HepG2 (cell line): ENCODE measurements at regions not wholly inside any gene's neighbourhood (a gene's known extent, or its start where the extent isn't known, plus 50 kb on each side); places are given as distances from the start of the nearest gene placed in this dataset.

Experiments used
- ATAC-seq: fragments of 200-7000 bp; cut with Tn5 transposase; 3 replicates; pipeline ENCODE4 v1.9.1; 2020; ENCODE audit warnings: mild to moderate bottlenecking, moderate library complexity
- BruUV-seq: library from RNA; stranded (reverse); fragments of 400-500 nt; replicated peaks from 2 replicates; lab custom pipeline; 2021; lab: Mats Ljungman, UMichigan
- CTCF ChIA-PET: fragments of 300-600 bp; formaldehyde crosslinking; extraction: SDS; loops from one replicate; lab custom pipeline; 2021; ENCODE audit warnings: low total read pairs, inconsistent platforms, low intra/inter-chr PET ratio; lab: Yijun Ruan, JAX
- POLR2A ChIA-PET: fragments of 350-600 bp; sonication (Branson Sonifier 250); formaldehyde crosslinking; loops from one replicate; lab custom pipeline; 2020; ENCODE audit warnings: antibody characterized with exemption, inconsistent platforms; lab: Yijun Ruan, JAX
- DNase-seq: peaks from one replicate; pipeline ENCODE4 v3.0.0-alpha.2; 2015; ENCODE audit warnings: low spot score
- FAIRE-seq: peaks from 3 replicates; lab custom pipeline; 2011; peaks lifted over from hg19 to GRCh38; lab: Jason Lieb, UNC
- H2AFZ ChIP-seq: one replicate; pipeline ENCODE4 v1.6.1; 2011; ENCODE audit warnings: low read length, inconsistent platforms
- H3K27ac ChIP-seq: fragments of 300-600 bp; 3 replicates; pipeline ENCODE4 v1.8.0; 2011; ENCODE audit warnings: mixed run types, mild to moderate bottlenecking, mixed read lengths, low read length, inconsistent platforms; ENCODE audit not compliant: insufficient read depth; ENCODE audit errors: extremely low read length
- H3K27me3 ChIP-seq, 2 experiments: fragments of 200-600 bp in 1 of 2; 2 replicates in 1 of 2; 3 replicates in 1 of 2; pipeline versions ENCODE4 v1.6.0 to v1.8.0; 2011; ENCODE audit warnings: low read length in 2 of 2, mild to moderate bottlenecking in 2 of 2, moderate library complexity in 2 of 2, inconsistent platforms in 1 of 2; ENCODE audit not compliant: insufficient read depth in 2 of 2, control insufficient read depth in 1 of 2
- H3K36me3 ChIP-seq, 2 experiments: fragments of 200-600 bp in 1 of 2; replicated peaks in 1 of 2; 2 replicates in 1 of 2; 3 replicates in 1 of 2; pipeline versions ENCODE4 v1.5.1 to v1.8.0; 2011; ENCODE audit warnings: low read length in 2 of 2, inconsistent platforms in 1 of 2; ENCODE audit not compliant: insufficient read depth in 2 of 2, control insufficient read depth in 1 of 2
- H3K4me1 ChIP-seq: 2 replicates; pipeline ENCODE4 v1.5.1; 2012; ENCODE audit warnings: low read length, inconsistent platforms; ENCODE audit not compliant: insufficient read depth
- H3K4me2 ChIP-seq: 2 replicates; pipeline ENCODE4 v1.6.0; 2011; ENCODE audit warnings: low read depth, low read length, inconsistent platforms
- H3K4me3 ChIP-seq, 3 experiments: fragments of 200-600 bp in 1 of 3; sonication (generic), shearing (Covaris generic) in 1 of 3; replicated peaks in 1 of 3; 2 replicates each; pipeline ENCODE4 v1.5.1; 2011 to 2016; ENCODE audit warnings: low read length in 3 of 3, inconsistent platforms in 2 of 3, low read depth in 2 of 3, mild to moderate bottlenecking in 2 of 3, control low read depth in 1 of 3, mixed read lengths in 1 of 3; ENCODE audit not compliant: insufficient read depth in 1 of 3
- H3K79me2 ChIP-seq: one replicate; pipeline ENCODE4 v1.6.1; 2011; ENCODE audit warnings: low read length, inconsistent platforms; ENCODE audit not compliant: insufficient read depth
- H3K9ac ChIP-seq: 2 replicates; pipeline ENCODE4 v1.6.0; 2011; ENCODE audit warnings: mild to moderate bottlenecking, low read depth, low read length, inconsistent platforms; ENCODE audit not compliant: insufficient read depth
- H3K9me3 ChIP-seq: 2 replicates; pipeline ENCODE4 v1.5.1; 2012; ENCODE audit warnings: mild to moderate bottlenecking, low read length
- H4K20me1 ChIP-seq: 2 replicates; pipeline ENCODE4 v1.6.0; 2011; ENCODE audit warnings: inconsistent platforms, mild to moderate bottlenecking, low read length, moderate library complexity; ENCODE audit not compliant: insufficient read depth
- GPN1 ChIP-seq: sonication (generic); formaldehyde crosslinking; IDR thresholded peaks from 2 replicates; pipeline ENCODE4 v1.5.1; 2020; ENCODE audit warnings: missing genetic modification reagents, borderline replicate concordance
- JUNB ChIP-seq: sonication (generic); formaldehyde crosslinking; IDR thresholded peaks from 2 replicates; pipeline ENCODE4 v1.8.0; 2022; ENCODE audit warnings: missing genetic modification reagents, mild to moderate bottlenecking, borderline replicate concordance
- MNT ChIP-seq: fragments of 450-650 bp; IDR thresholded peaks from 2 replicates; pipeline ENCODE4 v1.6.1; 2016
- MXD4 ChIP-seq: IDR thresholded peaks from 2 replicates; pipeline ENCODE4 v1.6.1; 2016; ENCODE audit warnings: mild to moderate bottlenecking, missing biosample characterization, missing genetic modification reagents
- NKX3-1 ChIP-seq: sonication (generic); formaldehyde crosslinking; IDR thresholded peaks from 2 replicates; pipeline ENCODE4 v1.5.0; 2020; ENCODE audit warnings: missing genetic modification reagents
- ZNF30 ChIP-seq: sonication (generic); formaldehyde crosslinking; IDR thresholded peaks from 2 replicates; pipeline ENCODE4 v1.5.0; 2020; ENCODE audit warnings: mild to moderate bottlenecking, missing genetic modification reagents
- ZNF512B ChIP-seq: sonication (generic); formaldehyde crosslinking; IDR thresholded peaks from 2 replicates; pipeline ENCODE4 v1.5.1; 2020; ENCODE audit warnings: missing genetic modification reagents, mild to moderate bottlenecking, borderline replicate concordance
- ZNF670 ChIP-seq: sonication (generic); formaldehyde crosslinking; IDR thresholded peaks from 2 replicates; pipeline ENCODE4 v1.8.0; 2022; ENCODE audit warnings: mild to moderate bottlenecking, missing genetic modification reagents, borderline replicate concordance
- ZSCAN9 ChIP-seq: IDR thresholded peaks from 2 replicates; pipeline ENCODE4 v1.6.1; 2016; ENCODE audit warnings: borderline replicate concordance
- WGBS: methylation state at CpG from one replicate; pipeline ENCODE4 v1.1.6; 2017; ENCODE audit warnings: low lambda C conversion rate; 5-methylcytosine and 5-hydroxymethylcytosine counted together
- in situ Hi-C: cut with HindIII; loops from 2 replicates; pipeline ENCODE4 v1.10.0; 2017; ENCODE audit warnings: low pct_unique_long_range_greater_than_20kb; ENCODE audit not compliant: extremely low pct_ligation_motif_present
- intact Hi-C: fragments of 100-400 bp; cut with micrococcal nuclease; formaldehyde crosslinking; loops from one replicate; pipeline ENCODE4 v1.10.0; 2022; ENCODE audit not compliant: unreplicated experiment

DNA sequence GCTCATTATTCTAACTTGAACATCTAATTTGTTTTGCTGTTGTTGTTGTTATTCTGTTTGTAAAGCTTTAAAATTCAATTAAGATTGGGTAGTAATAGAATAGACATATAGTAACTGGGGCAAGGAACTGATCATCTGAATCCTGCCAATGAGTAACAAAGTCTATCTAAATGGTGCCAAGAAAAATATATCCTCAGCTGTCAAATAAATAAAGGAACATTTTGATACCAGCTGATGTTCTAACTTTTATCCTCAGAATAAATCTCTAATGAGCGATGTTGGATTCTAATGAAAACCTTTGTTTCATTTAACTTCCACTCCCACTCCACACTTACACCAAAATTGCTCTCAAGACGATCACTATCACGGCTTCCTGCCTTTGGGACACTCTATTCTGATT lies 210.9 kb downstream of the TINAG start (continued):
- no peak for TF ChIP-seq ZNF512B (CRISPR knock-in tag)
- TF ChIP-seq ZSCAN9 (CRISPR knock-in tag) = no peak
- no peak for TF ChIP-seq NKX3-1 (CRISPR knock-in tag)

DNA sequence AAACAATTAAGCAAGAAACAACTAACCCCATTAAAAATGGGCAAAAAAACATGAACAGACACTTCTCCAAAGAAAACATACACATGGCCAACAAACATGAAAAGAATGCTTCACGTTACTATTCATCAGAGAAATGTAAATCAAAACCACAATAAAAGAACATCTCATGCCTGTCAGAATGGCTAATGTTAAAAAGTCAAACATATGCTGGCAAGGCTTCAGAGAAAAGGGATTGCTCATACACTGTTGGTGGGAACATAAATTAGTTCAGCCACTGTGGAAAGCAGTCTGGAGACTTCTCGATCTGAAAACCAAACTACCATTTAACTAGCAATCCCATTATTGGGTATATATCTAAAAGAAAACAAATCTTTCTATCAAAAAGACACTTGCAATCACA lies 217.5 kb downstream of the TINAG start:
- no peak for TF ChIP-seq MNT
- no peak for TF ChIP-seq ZNF30 (CRISPR knock-in tag)
- no peak for TF ChIP-seq MXD4
- TF ChIP-seq GPN1 (CRISPR knock-in tag) = no peak
- TF ChIP-seq ZNF670 (CRISPR knock-in tag) = no peak
- no peak for TF ChIP-seq JUNB
- Histone ChIP-seq H3K79me2 (no peaks in the 10 kb centered on the region), H3K27ac (no peak overlapping the region), H3K4me1 (no peaks in the 10 kb centered on the region), H3K27me3 (no peaks in the 10 kb centered on the region), H3K4me3 (no peak overlapping the region), H4K20me1 (no peaks in the 10 kb centered on the region), H3K9ac (no peak overlapping the region), H3K9me3 (peaks cover 8% of the 10 kb centered on the region; the same call in 1 of the 2 replicates), H2AFZ (no peak overlapping the region), H3K36me3 (no peaks in the 10 kb centered on the region), H3K4me2 (no peak overlapping the region)
- ATAC-seq = no peak
- no peak for FAIRE-seq
- BruUV-seq = no TSS peak
- in situ Hi-C loops = no loop called here
- WGBS = 2% methylated on average over 2 of the region's 2 CpGs
- CTCF ChIA-PET = no interaction called here
- intact Hi-C loops = no loop called here
- no peak for DNase-seq
- POLR2A ChIA-PET = no interaction called here
